WERI-Rb-1 (cell line): ENCODE measurements at regions not wholly inside any gene's neighbourhood (a gene's known extent, or its start where the extent isn't known, plus 50 kb on each side); places are given as distances from the start of the nearest gene placed in this dataset.

ENCODE experiments used
- DNase-seq: peaks from one replicate; pipeline ENCODE4 v3.0.0-alpha.2; 2020
- H3K27ac ChIP-seq: fragments of 250-450 bp; sonication (Bioruptor Pico); 2 replicates; pipeline ENCODE4 v1.5.1; 2020; ENCODE audit warnings: mild to moderate bottlenecking, moderate library complexity
- H3K27me3 ChIP-seq: fragments of 250-450 bp; sonication (Bioruptor Pico); 2 replicates; pipeline ENCODE4 v1.5.1; 2021; ENCODE audit warnings: mild to moderate bottlenecking, low read depth, moderate library complexity; ENCODE audit not compliant: insufficient read depth, severe bottlenecking
- H3K36me3 ChIP-seq: fragments of 250-450 bp; sonication (Bioruptor Pico); 2 replicates; pipeline ENCODE4 v1.5.1; 2020; ENCODE audit warnings: mild to moderate bottlenecking, moderate library complexity
- H3K4me3 ChIP-seq: 2 replicates; pipeline ENCODE4 v1.5.1; 2011; ENCODE audit warnings: low read depth, mild to moderate bottlenecking, control low read depth, low read length
- H3K9me3 ChIP-seq: fragments of 250-450 bp; sonication (Bioruptor Pico); 2 replicates; pipeline ENCODE4 v1.5.1; 2021; ENCODE audit warnings: mild to moderate bottlenecking, moderate library complexity; ENCODE audit not compliant: severe bottlenecking
- CTCF ChIP-seq: IDR thresholded peaks from 2 replicates; pipeline ENCODE4 v1.5.1; 2011; ENCODE audit warnings: low read depth, mild to moderate bottlenecking, control low read depth, inconsistent platforms, low read length

GRCh38 chr5:118379470-118379869 is 608.9 kb downstream of the DTWD2 start:
- Histone ChIP-seq H3K36me3 (no peaks in the 10 kb centered on the region), H3K9me3 (peaks cover 3% of the 10 kb centered on the region), H3K4me3 (no peak overlapping the region), H3K27me3 (no peaks in the 10 kb centered on the region), H3K27ac (no peak overlapping the region)
- no peak for DNase-seq
- no peak for TF ChIP-seq CTCF

- no peak overlapping the region for H3K27ac ChIP-seq
- no peaks in the 10 kb centered on the region for H3K27me3 ChIP-seq
- H3K36me3 ChIP-seq: no peaks in the 10 kb centered on the region
- peaks cover 3% of the 10 kb centered on the region for H3K9me3 ChIP-seq
- no peak for DNase-seq
- no peak for TF ChIP-seq CTCF
- H3K4me3 ChIP-seq: no peak overlapping the region
Observed at GRCh38 chr5:118378959-118379358, 609.4 kb downstream of the DTWD2 start.

GRCh38 chr5:118377420-118377819 is 610.9 kb downstream of the DTWD2 start:
- no peak for DNase-seq
- no peak overlapping the region for H3K4me3 ChIP-seq
- no peaks in the 10 kb centered on the region for H3K27me3 ChIP-seq
- TF ChIP-seq CTCF: no peak
- no peaks in the 10 kb centered on the region for H3K9me3 ChIP-seq
- H3K27ac ChIP-seq: no peak overlapping the region
- H3K36me3 ChIP-seq: no peaks in the 10 kb centered on the region

- Histone ChIP-seq H3K36me3 (no peaks in the 10 kb centered on the region), H3K27me3 (no peaks in the 10 kb centered on the region), H3K4me3 (no peak overlapping the region), H3K9me3 (no peaks in the 10 kb centered on the region), H3K27ac (no peak overlapping the region)
- TF ChIP-seq CTCF: no peak
- DNase-seq: no peak
Observed at GRCh38 chr5:118371973-118372831, 616.1 kb downstream of the DTWD2 start.

GRCh38 chr5:118366429-118366828 is 621.9 kb downstream of the DTWD2 start:
- Histone ChIP-seq H3K27me3 (no peaks in the 10 kb centered on the region), H3K4me3 (no peak overlapping the region), H3K9me3 (no peaks in the 10 kb centered on the region), H3K36me3 (no peaks in the 10 kb centered on the region), H3K27ac (no peak overlapping the region)
- no peak for DNase-seq
- no peak for TF ChIP-seq CTCF

GRCh38 chr5:118365718-118366117 is 622.6 kb downstream of the DTWD2 start:
- DNase-seq: no peak
- no peaks in the 10 kb centered on the region for H3K9me3 ChIP-seq
- H3K4me3 ChIP-seq: no peak overlapping the region
- TF ChIP-seq CTCF: no peak
- no peaks in the 10 kb centered on the region for H3K36me3 ChIP-seq
- H3K27ac ChIP-seq: no peak overlapping the region
- H3K27me3 ChIP-seq: no peaks in the 10 kb centered on the region
